HEK293 (cell line): ENCODE measurements at regions not wholly inside any gene's neighbourhood (a gene's known extent, or its start where the extent isn't known, plus 50 kb on each side); places are given as distances from the start of the nearest gene placed in this dataset.

Experiments used
- FEZF1 ChIP-seq: fragments of 450-650 bp; formaldehyde crosslinking; IDR thresholded peaks from 2 replicates; pipeline ENCODE4 v1.5.1; 2016; ENCODE audit warnings: missing biosample characterization, missing genetic modification characterization
- GLI4 ChIP-seq: fragments of 450-650 bp; formaldehyde crosslinking; IDR thresholded peaks from 2 replicates; pipeline ENCODE4 v1.5.1; 2016; ENCODE audit warnings: missing biosample characterization, missing genetic modification characterization
- KLF10 ChIP-seq: fragments of 450-650 bp; IDR thresholded peaks from 2 replicates; pipeline ENCODE4 v1.5.1; 2018; ENCODE audit warnings: missing biosample characterization, mild to moderate bottlenecking, missing genetic modification characterization
- OSR2 ChIP-seq: fragments of 450-650 bp; formaldehyde crosslinking; IDR thresholded peaks from 2 replicates; pipeline ENCODE4 v1.5.1; 2016; ENCODE audit warnings: missing biosample characterization, missing genetic modification characterization
- OVOL3 ChIP-seq: fragments of 450-650 bp; formaldehyde crosslinking; IDR thresholded peaks from 2 replicates; pipeline ENCODE4 v1.5.1; 2016; ENCODE audit warnings: missing biosample characterization, missing genetic modification characterization
- PRDM1 ChIP-seq: fragments of 450-650 bp; formaldehyde crosslinking; IDR thresholded peaks from 2 replicates; pipeline ENCODE4; 2016; ENCODE audit warnings: missing biosample characterization, missing genetic modification characterization
- TCF7L2 ChIP-seq: IDR thresholded peaks from 2 replicates; pipeline ENCODE4 v1.6.1; 2011; ENCODE audit warnings: low read depth, mild to moderate bottlenecking, inconsistent platforms, low read length, moderate library complexity, borderline replicate concordance
- TRIM28 ChIP-seq: IDR thresholded peaks from 2 replicates; pipeline ENCODE4 v1.6.1; 2011; ENCODE audit warnings: low read length, control low read depth, borderline replicate concordance
- ZEB2 ChIP-seq: fragments of 450-650 bp; formaldehyde crosslinking; IDR thresholded peaks from 2 replicates; pipeline ENCODE4 v1.5.1; 2016; ENCODE audit warnings: missing biosample characterization, missing genetic modification characterization
- ZNF10 ChIP-seq: fragments of 450-650 bp; formaldehyde crosslinking; IDR thresholded peaks from 2 replicates; pipeline ENCODE4 v1.5.1; 2017; ENCODE audit warnings: missing biosample characterization, missing genetic modification characterization
- ZNF223 ChIP-seq: fragments of 450-650 bp; formaldehyde crosslinking; IDR thresholded peaks from 2 replicates; pipeline ENCODE4 v1.5.1; 2016; ENCODE audit warnings: missing biosample characterization, missing genetic modification characterization
- ZNF354C ChIP-seq: fragments of 450-650 bp; formaldehyde crosslinking; IDR thresholded peaks from 2 replicates; pipeline ENCODE4 v1.5.1; 2016; ENCODE audit warnings: missing biosample characterization, missing genetic modification characterization, low read depth, borderline replicate concordance
- ZNF37A ChIP-seq: fragments of 450-650 bp; IDR thresholded peaks from 2 replicates; pipeline ENCODE4 v1.5.1; 2018; ENCODE audit warnings: missing biosample characterization, missing genetic modification characterization
- ZNF530 ChIP-seq: fragments of 450-650 bp; formaldehyde crosslinking; IDR thresholded peaks from 2 replicates; pipeline ENCODE4 v1.5.1; 2016; ENCODE audit warnings: low read depth, missing biosample characterization, missing genetic modification characterization
- ZNF629 ChIP-seq: fragments of 450-650 bp; formaldehyde crosslinking; IDR thresholded peaks from 2 replicates; pipeline ENCODE4 v1.5.1; 2017; ENCODE audit warnings: missing biosample characterization, missing genetic modification characterization
- ZNF677 ChIP-seq: fragments of 450-650 bp; IDR thresholded peaks from 2 replicates; pipeline ENCODE4 v1.5.0; 2018; ENCODE audit warnings: missing biosample characterization, mild to moderate bottlenecking, missing genetic modification characterization, moderate library complexity
- ZNF747 ChIP-seq: fragments of 450-650 bp; formaldehyde crosslinking; IDR thresholded peaks from 2 replicates; pipeline ENCODE4 v1.5.1; 2016; ENCODE audit warnings: missing biosample characterization, missing genetic modification characterization
- TF ChIP-seq, protein P1 (sequence below): fragments of 450-650 bp; formaldehyde crosslinking; IDR thresholded peaks from 2 replicates; pipeline ENCODE4 v1.5.1; 2016; ENCODE audit warnings: missing biosample characterization, missing genetic modification characterization
- TF ChIP-seq, protein P2 (sequence below): fragments of 450-650 bp; formaldehyde crosslinking; optimal IDR thresholded peaks from 2 replicates; pipeline ENCODE3; 2016; ENCODE audit warnings: missing biosample characterization, mild to moderate bottlenecking, missing genetic modification characterization
- TF ChIP-seq, protein P3 (sequence below): fragments of 450-650 bp; formaldehyde crosslinking; IDR thresholded peaks from 2 replicates; pipeline ENCODE4 v1.5.1; 2017; ENCODE audit warnings: missing biosample characterization, missing genetic modification characterization
- TF ChIP-seq, protein P4 (sequence below): fragments of 450-650 bp; IDR thresholded peaks from 2 replicates; pipeline ENCODE4 v1.5.1; 2018; ENCODE audit warnings: missing biosample characterization, missing genetic modification characterization
- TF ChIP-seq, protein P5 (sequence below): fragments of 450-650 bp; formaldehyde crosslinking; IDR thresholded peaks from 2 replicates; pipeline ENCODE4 v1.5.1; 2017; ENCODE audit warnings: missing biosample characterization, missing genetic modification characterization

DNA sequence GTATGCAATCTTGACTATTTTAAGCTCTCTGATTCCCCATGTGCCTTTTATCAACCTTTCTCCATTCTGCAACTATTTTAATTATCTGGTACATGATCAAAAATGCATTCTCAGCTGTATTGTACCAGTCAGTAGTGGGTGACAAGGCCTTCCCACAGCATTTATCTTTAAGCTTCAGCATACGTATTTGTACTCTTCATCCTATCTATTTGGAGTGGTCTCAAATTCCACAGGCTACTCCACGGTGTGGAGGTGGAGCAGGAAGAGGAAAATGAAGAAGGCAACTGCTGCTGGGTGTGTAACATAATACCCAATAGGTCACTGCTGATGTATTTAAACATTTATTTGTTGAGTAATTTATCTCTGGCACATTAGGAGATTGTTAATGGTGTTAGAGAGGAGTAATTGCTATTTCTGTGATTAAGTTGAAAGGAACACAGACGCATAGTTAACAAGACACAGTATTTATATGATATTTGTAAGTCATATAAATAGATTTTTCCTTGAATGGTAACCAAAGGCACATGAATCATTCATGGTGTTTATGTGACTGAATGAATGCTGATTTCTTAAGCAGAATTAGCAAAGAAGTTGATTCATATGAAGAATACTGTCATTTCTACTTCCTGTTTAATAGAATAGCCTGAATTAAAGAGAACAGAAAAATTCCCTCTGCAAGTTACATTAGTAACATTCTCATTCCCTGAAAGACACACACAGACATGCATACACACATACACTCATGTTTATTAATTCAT lies 153.8 kb upstream of the NR3C1 start (continued):
- TF ChIP-seq, protein P1, sequence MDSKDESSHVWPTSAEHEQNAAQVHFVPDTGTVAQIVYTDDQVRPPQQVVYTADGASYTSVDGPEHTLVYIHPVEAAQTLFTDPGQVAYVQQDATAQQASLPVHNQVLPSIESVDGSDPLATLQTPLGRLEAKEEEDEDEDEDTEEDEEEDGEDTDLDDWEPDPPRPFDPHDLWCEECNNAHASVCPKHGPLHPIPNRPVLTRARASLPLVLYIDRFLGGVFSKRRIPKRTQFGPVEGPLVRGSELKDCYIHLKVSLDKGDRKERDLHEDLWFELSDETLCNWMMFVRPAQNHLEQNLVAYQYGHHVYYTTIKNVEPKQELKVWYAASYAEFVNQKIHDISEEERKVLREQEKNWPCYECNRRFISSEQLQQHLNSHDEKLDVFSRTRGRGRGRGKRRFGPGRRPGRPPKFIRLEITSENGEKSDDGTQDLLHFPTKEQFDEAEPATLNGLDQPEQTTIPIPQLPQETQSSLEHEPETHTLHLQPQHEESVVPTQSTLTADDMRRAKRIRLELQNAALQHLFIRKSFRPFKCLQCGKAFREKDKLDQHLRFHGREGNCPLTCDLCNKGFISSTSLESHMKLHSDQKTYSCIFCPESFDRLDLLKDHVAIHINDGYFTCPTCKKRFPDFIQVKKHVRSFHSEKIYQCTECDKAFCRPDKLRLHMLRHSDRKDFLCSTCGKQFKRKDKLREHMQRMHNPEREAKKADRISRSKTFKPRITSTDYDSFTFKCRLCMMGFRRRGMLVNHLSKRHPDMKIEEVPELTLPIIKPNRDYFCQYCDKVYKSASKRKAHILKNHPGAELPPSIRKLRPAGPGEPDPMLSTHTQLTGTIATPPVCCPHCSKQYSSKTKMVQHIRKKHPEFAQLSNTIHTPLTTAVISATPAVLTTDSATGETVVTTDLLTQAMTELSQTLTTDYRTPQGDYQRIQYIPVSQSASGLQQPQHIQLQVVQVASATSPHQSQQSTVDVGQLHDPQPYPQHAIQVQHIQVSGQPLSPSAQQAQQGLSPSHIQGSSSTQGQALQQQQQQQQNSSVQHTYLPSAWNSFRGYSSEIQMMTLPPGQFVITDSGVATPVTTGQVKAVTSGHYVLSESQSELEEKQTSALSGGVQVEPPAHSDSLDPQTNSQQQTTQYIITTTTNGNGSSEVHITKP (tag by site-specific recombination): peak; percentile 57
- TF ChIP-seq PRDM1 (no peak), OSR2 (peak; percentile 83), OVOL3 (no peak), KLF10 (tag by site-specific recombination) (peak; percentile 17; the same call in 1 of the 2 replicates), ZNF10 (0 out of 2 replicates have a peak, but pooled peaks have one; percentile 30), ZNF677 (tag by site-specific recombination) (no peak), TRIM28 (peak; percentile 76; the same call in 1 of the 2 replicates), ZNF747 (tag by site-specific recombination) (no peak), ZNF354C (tag by site-specific recombination) (no peak), GLI4 (tag by site-specific recombination) (no peak), ZNF530 (tag by site-specific recombination) (no peak), ZNF37A (tag by site-specific recombination) (no peak), TCF7L2 (0 out of 2 replicates have a peak, but pooled peaks have one; percentile 35), ZNF223 (tag by site-specific recombination) (0 out of 2 replicates have a peak, but pooled peaks have one; percentile 17), FEZF1 (peak; percentile 57; the same call in 1 of the 2 replicates), ZEB2 (tag by site-specific recombination) (peak; percentile 53; the same call in 1 of the 2 replicates), ZNF629 (peak; percentile 60)
- TF ChIP-seq, protein P2, sequence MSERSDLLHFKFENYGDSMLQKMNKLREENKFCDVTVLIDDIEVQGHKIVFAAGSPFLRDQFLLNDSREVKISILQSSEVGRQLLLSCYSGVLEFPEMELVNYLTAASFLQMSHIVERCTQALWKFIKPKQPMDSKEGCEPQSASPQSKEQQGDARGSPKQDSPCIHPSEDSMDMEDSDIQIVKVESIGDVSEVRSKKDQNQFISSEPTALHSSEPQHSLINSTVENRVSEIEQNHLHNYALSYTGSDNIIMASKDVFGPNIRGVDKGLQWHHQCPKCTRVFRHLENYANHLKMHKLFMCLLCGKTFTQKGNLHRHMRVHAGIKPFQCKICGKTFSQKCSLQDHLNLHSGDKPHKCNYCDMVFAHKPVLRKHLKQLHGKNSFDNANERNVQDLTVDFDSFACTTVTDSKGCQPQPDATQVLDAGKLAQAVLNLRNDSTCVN (tag by site-specific recombination): no peak
- TF ChIP-seq, protein P3, sequence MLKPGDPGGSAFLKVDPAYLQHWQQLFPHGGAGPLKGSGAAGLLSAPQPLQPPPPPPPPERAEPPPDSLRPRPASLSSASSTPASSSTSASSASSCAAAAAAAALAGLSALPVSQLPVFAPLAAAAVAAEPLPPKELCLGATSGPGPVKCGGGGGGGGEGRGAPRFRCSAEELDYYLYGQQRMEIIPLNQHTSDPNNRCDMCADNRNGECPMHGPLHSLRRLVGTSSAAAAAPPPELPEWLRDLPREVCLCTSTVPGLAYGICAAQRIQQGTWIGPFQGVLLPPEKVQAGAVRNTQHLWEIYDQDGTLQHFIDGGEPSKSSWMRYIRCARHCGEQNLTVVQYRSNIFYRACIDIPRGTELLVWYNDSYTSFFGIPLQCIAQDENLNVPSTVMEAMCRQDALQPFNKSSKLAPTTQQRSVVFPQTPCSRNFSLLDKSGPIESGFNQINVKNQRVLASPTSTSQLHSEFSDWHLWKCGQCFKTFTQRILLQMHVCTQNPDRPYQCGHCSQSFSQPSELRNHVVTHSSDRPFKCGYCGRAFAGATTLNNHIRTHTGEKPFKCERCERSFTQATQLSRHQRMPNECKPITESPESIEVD (tag by site-specific recombination): peak; percentile 84
- TF ChIP-seq, protein P4, sequence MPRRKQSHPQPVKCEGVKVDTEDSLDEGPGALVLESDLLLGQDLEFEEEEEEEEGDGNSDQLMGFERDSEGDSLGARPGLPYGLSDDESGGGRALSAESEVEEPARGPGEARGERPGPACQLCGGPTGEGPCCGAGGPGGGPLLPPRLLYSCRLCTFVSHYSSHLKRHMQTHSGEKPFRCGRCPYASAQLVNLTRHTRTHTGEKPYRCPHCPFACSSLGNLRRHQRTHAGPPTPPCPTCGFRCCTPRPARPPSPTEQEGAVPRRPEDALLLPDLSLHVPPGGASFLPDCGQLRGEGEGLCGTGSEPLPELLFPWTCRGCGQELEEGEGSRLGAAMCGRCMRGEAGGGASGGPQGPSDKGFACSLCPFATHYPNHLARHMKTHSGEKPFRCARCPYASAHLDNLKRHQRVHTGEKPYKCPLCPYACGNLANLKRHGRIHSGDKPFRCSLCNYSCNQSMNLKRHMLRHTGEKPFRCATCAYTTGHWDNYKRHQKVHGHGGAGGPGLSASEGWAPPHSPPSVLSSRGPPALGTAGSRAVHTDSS: peak; percentile 71
- TF ChIP-seq, protein P5, sequence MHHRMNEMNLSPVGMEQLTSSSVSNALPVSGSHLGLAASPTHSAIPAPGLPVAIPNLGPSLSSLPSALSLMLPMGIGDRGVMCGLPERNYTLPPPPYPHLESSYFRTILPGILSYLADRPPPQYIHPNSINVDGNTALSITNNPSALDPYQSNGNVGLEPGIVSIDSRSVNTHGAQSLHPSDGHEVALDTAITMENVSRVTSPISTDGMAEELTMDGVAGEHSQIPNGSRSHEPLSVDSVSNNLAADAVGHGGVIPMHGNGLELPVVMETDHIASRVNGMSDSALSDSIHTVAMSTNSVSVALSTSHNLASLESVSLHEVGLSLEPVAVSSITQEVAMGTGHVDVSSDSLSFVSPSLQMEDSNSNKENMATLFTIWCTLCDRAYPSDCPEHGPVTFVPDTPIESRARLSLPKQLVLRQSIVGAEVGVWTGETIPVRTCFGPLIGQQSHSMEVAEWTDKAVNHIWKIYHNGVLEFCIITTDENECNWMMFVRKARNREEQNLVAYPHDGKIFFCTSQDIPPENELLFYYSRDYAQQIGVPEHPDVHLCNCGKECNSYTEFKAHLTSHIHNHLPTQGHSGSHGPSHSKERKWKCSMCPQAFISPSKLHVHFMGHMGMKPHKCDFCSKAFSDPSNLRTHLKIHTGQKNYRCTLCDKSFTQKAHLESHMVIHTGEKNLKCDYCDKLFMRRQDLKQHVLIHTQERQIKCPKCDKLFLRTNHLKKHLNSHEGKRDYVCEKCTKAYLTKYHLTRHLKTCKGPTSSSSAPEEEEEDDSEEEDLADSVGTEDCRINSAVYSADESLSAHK: no peak
